Gastrocnemius medialis (tissue), 4 donors: ENCODE measurements at regions not wholly inside any gene's neighbourhood (a gene's known extent, or its start where the extent isn't known, plus 50 kb on each side); places are given as distances from the start of the nearest gene placed in this dataset.

Source experiments
- POLR2A ChIP-seq, 2 donors: fragments of 450-650 bp; IDR thresholded peaks; one replicate each; pipeline ENCODE4 v1.6.1; 2017; ENCODE audit warnings: antibody characterized with exemption in 2 of 2, mild to moderate bottlenecking in 2 of 2, moderate library complexity in 2 of 2
- TF ChIP-seq, protein P1 (sequence below), 5 experiments: fragments of 450-650 bp in 3 of 5; fragments of 200-600 bp in 2 of 5; sonication (generic) in 2 of 5; IDR thresholded peaks in 4 of 5; conservative IDR thresholded peaks in 1 of 5; 1 replicate in 4 of 5; 2 replicates in 1 of 5; pipeline ENCODE4 v1.5.1; 2016 to 2019; ENCODE audit warnings: antibody characterized with exemption in 5 of 5, mild to moderate bottlenecking in 3 of 5, moderate library complexity in 3 of 5

DNA sequence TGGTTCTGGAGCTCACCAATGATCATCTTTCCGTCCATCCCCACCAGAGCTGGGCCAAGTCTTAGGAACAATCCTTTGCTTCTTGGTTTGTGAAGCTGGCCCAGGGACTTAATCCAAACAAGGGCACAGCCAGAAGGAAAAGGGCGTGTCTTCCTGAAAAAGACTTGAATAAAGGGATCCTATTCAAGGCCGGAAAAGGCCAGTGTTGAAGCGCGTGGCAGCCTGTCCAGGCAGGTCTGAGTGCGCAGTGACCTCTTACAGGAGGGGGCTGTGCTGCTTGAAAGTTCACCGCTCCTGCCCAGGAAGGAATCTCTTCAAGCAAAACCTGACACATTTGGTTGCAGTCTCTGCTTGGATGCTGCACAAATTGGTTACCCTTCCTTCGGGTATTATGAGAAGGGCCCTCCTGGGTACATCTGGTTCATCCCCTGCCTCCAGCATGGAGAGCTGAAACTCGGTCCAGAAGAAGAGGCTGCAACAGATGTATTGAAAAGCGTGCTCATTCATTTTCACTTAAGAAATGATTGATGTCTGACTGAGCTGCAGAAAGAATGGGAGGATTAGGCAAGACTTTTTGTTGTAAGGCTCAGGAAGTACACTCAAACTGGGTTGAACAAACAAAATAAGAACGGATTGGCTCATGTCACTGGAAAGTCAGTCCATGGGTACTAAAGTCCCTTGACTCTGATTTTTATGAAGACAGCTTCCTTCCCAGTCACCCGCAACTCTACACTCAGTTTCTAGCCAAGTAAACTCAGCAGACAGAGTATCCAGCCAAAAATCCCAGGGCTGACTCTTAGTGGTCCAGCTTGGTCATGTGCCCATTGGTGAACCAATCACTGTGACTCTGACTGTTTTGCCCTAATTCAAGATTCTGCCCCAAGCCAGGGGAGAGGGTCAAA lies 136.3 kb downstream of the TFAP2C start:
- TF ChIP-seq, protein P1, sequence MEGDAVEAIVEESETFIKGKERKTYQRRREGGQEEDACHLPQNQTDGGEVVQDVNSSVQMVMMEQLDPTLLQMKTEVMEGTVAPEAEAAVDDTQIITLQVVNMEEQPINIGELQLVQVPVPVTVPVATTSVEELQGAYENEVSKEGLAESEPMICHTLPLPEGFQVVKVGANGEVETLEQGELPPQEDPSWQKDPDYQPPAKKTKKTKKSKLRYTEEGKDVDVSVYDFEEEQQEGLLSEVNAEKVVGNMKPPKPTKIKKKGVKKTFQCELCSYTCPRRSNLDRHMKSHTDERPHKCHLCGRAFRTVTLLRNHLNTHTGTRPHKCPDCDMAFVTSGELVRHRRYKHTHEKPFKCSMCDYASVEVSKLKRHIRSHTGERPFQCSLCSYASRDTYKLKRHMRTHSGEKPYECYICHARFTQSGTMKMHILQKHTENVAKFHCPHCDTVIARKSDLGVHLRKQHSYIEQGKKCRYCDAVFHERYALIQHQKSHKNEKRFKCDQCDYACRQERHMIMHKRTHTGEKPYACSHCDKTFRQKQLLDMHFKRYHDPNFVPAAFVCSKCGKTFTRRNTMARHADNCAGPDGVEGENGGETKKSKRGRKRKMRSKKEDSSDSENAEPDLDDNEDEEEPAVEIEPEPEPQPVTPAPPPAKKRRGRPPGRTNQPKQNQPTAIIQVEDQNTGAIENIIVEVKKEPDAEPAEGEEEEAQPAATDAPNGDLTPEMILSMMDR (IDR thresholded peaks at IDR 0.05 in 4 of 5, conservative IDR thresholded peaks at IDR 0.05 in 1 of 5): no peak
- no peak for TF ChIP-seq POLR2A (IDR thresholded peaks at IDR 0.05)
